G401.6 (cell line): ENCODE measurements at regions not wholly inside any gene's neighbourhood (a gene's known extent, or its start where the extent isn't known, plus 50 kb on each side); places are given as distances from the start of the nearest gene placed in this dataset.
"Not testable (repeated sequence)": the region's sequence is repeated elsewhere in the genome, so short reads cannot be mapped to it uniquely, and the experiment has no call there.

Source experiments
- FAIRE-seq: peaks from 2 replicates; lab custom pipeline; 2012; peaks lifted over from hg19 to GRCh38; lab: Jason Lieb, UNC

- FAIRE-seq, result not testable (repeated sequence)
Measured at GRCh38 chrY:17511984-17512383, 368.0 kb downstream of the CDY2B start.

- peak; percentile 19 for FAIRE-seq
Measured at GRCh38 chrY:17511476-17511875, 368.5 kb downstream of the CDY2B start.

- not testable (repeated sequence) for FAIRE-seq
Measured at GRCh38 chrY:17505834-17506233, 374.2 kb downstream of the CDY2B start.

GRCh38 chrY:17484763-17485162 is 395.3 kb downstream of the CDY2B start:
- not testable (repeated sequence) for FAIRE-seq

GRCh38 chrY:17484157-17484556 is 395.9 kb downstream of the CDY2B start:
- not testable (repeated sequence) for FAIRE-seq

GRCh38 chrY:17481389-17482022 is 398.5 kb downstream of the CDY2B start:
- FAIRE-seq, result peak; percentile 85

GRCh38 chrY:17472068-17472467 is 408.0 kb downstream of the CDY2B start:
- not testable (repeated sequence) for FAIRE-seq

- FAIRE-seq, result peak; percentile 96
Measured at GRCh38 chrY:17459753-17460152, 420.3 kb downstream of the CDY2B start.

- FAIRE-seq, result peak; percentile 45
Measured at GRCh38 chrY:17430570-17431166, 449.4 kb downstream of the CDY2B start.

- no peak for FAIRE-seq
Measured at GRCh38 chrY:17398336-17399072, 481.5 kb downstream of the CDY2B start.

- FAIRE-seq, result no peak
Measured at GRCh38 chrY:17397659-17398058, 482.4 kb downstream of the CDY2B start.

GRCh38 chrY:17381431-17382070 is 498.5 kb downstream of the CDY2B start:
- FAIRE-seq, result no peak

GRCh38 chrY:17378326-17378725 is 501.7 kb downstream of the CDY2B start:
- no peak for FAIRE-seq

- no peak for FAIRE-seq
Measured at GRCh38 chrY:17368413-17368812, 511.6 kb downstream of the CDY2B start.

- FAIRE-seq, result no peak
Measured at GRCh38 chrY:17366400-17366799, 513.6 kb downstream of the CDY2B start.

- no peak for FAIRE-seq
Measured at GRCh38 chrY:17339028-17339427, 541.0 kb downstream of the CDY2B start.

GRCh38 chrY:17330733-17331132 is 549.3 kb downstream of the CDY2B start:
- FAIRE-seq, result no peak

- FAIRE-seq, result no peak
Measured at GRCh38 chrY:17319916-17320315, 560.1 kb downstream of the CDY2B start.

GRCh38 chrY:17318631-17319030 is 561.4 kb downstream of the CDY2B start:
- no peak for FAIRE-seq

- no peak for FAIRE-seq
Measured at GRCh38 chrY:17277056-17277455, 603.0 kb downstream of the CDY2B start.

- FAIRE-seq, result no peak
Measured at GRCh38 chrY:17259497-17259896, 620.5 kb downstream of the CDY2B start.

- FAIRE-seq, result no peak
Measured at GRCh38 chrY:17238406-17238805, 641.6 kb downstream of the CDY2B start.

- FAIRE-seq, result no peak
Measured at GRCh38 chrY:17235769-17236168, 644.3 kb downstream of the CDY2B start.
